VCaP (cell line): ENCODE measurements at regions not wholly inside any gene's neighbourhood (a gene's known extent, or its start where the extent isn't known, plus 50 kb on each side); places are given as distances from the start of the nearest gene placed in this dataset.
"Not testable (repeated sequence)": the region's sequence is repeated elsewhere in the genome, so short reads cannot be mapped to it uniquely, and the experiment has no call there.

ENCODE experiments used
- H3K27ac ChIP-seq: fragments of 450-650 bp; 2 replicates; pipeline ENCODE4 v1.5.1; 2017
- CTCF ChIP-seq: fragments of 450-650 bp; conservative IDR thresholded peaks from 2 replicates; pipeline ENCODE4 v1.5.1; 2017; ENCODE audit warnings: mild to moderate bottlenecking, moderate library complexity

- peak; percentile 92 for TF ChIP-seq CTCF
- H3K27ac ChIP-seq, result peak overlapping the region; percentile 71
Measured at GRCh38 chr7:155380221-155380861, 77.6 kb upstream of the EN2 start.

GRCh38 chr7:155380976-155381851 lies 76.7 kb upstream of the EN2 start:
- peak overlapping the region; percentile 71 for H3K27ac ChIP-seq
- TF ChIP-seq CTCF, result no peak

GRCh38 chr7:155381852-155382801 lies 75.8 kb upstream of the EN2 start:
- H3K27ac ChIP-seq, result peak overlapping the region; percentile 71
- no peak for TF ChIP-seq CTCF

GRCh38 chr7:155382802-155383171 lies 75.1 kb upstream of the EN2 start:
- TF ChIP-seq CTCF, result no peak
- no peak overlapping the region; the same call in 1 of the 2 replicates for H3K27ac ChIP-seq

- no peak for TF ChIP-seq CTCF
- no peak overlapping the region for H3K27ac ChIP-seq
Measured at GRCh38 chr7:155383756-155384491, 74.0 kb upstream of the EN2 start.

GRCh38 chr7:155384751-155385150 lies 73.2 kb upstream of the EN2 start:
- no peak for TF ChIP-seq CTCF
- H3K27ac ChIP-seq, result no peak overlapping the region

GRCh38 chr7:155385182-155385581 lies 72.7 kb upstream of the EN2 start:
- not testable (repeated sequence) for H3K27ac ChIP-seq
